ENCODE measurements at regions not wholly inside any gene's neighbourhood (a gene's known extent, or its start where the extent isn't known, plus 50 kb on each side); places are given as distances from the start of the nearest gene placed in this dataset.

DNA sequence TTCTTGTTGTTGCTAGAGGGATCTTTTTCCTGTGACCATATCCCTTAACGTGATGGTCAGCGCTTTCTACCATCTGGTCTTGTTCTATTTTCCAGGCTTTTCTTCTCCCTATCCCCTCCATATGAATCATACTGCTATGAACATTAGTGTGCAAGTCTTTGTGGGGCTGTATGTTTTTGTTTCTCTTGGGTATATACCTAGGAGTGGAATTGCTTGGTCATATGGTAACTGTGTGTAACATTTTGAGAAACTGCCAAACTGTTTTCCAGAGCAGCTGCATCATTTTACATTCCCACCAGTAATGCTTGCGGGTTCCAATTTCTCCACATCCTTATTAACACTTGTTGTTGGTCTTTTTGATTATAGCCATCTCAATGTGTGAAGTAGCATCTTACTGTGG, 121.4 kb downstream of the SPRY1 start:
- H3K27ac Mint-ChIP-seq, result no peak overlapping the region
- H3K4me1 Mint-ChIP-seq, result no peaks in the 10 kb centered on the region
- H3K36me3 Mint-ChIP-seq, result no peaks in the 10 kb centered on the region
- no peaks in the 10 kb centered on the region for H3K4me1 ChIP-seq (ENCODE audit: control insufficient read depth, insufficient read depth, low read length)
- H3K27me3 ChIP-seq (ENCODE audit: control insufficient read depth, insufficient read depth, low read length), result no peaks in the 10 kb centered on the region
- H3K27ac ChIP-seq (ENCODE audit: low read length), result no peak overlapping the region
- ATAC-seq, result no peak
- H3K9me3 Mint-ChIP-seq, result no peaks in the 10 kb centered on the region
- intact Hi-C loops (cut with micrococcal nuclease), result no loop called here
- no peak overlapping the region for H3K4me3 Mint-ChIP-seq
- TF ChIP-seq, protein P1, sequence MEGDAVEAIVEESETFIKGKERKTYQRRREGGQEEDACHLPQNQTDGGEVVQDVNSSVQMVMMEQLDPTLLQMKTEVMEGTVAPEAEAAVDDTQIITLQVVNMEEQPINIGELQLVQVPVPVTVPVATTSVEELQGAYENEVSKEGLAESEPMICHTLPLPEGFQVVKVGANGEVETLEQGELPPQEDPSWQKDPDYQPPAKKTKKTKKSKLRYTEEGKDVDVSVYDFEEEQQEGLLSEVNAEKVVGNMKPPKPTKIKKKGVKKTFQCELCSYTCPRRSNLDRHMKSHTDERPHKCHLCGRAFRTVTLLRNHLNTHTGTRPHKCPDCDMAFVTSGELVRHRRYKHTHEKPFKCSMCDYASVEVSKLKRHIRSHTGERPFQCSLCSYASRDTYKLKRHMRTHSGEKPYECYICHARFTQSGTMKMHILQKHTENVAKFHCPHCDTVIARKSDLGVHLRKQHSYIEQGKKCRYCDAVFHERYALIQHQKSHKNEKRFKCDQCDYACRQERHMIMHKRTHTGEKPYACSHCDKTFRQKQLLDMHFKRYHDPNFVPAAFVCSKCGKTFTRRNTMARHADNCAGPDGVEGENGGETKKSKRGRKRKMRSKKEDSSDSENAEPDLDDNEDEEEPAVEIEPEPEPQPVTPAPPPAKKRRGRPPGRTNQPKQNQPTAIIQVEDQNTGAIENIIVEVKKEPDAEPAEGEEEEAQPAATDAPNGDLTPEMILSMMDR (IDR thresholded peaks at IDR 0.05), result no peak
- 100% methylated on average over 1 of the region's 3 CpGs for WGBS (ENCODE audit: insufficient coverage)
- no peak overlapping the region for H3K4me3 ChIP-seq (ENCODE audit: low read length)
- H3K27me3 Mint-ChIP-seq (ENCODE audit: low read depth in 2 of 2), result no peaks in the 10 kb centered on the region
- H3K9me3 ChIP-seq (ENCODE audit: control insufficient read depth, insufficient read depth, low read length), result no peaks in the 10 kb centered on the region
- H3K36me3 ChIP-seq (ENCODE audit: control insufficient read depth, insufficient read depth, low read length), result no peaks in the 10 kb centered on the region
- no peak for DNase-seq

- intact Hi-C loops (cut with micrococcal nuclease), result no loop called here
- ATAC-seq, result no peak
- H3K9me3 Mint-ChIP-seq, result no peaks in the 10 kb centered on the region
Measured at GRCh38 chr4:123520325-123520724, 123.7 kb downstream of the SPRY1 start.

GRCh38 chr4:123522081-123522480, 125.5 kb downstream of the SPRY1 start:
- H3K4me1 Mint-ChIP-seq, result no peaks in the 10 kb centered on the region
- no peaks in the 10 kb centered on the region for H3K9me3 Mint-ChIP-seq
- no peak for DNase-seq
- Histone ChIP-seq H3K4me3 (ENCODE audit: low read length) (no peak overlapping the region), H3K36me3 (ENCODE audit: control insufficient read depth, insufficient read depth, low read length) (no peaks in the 10 kb centered on the region), H3K9me3 (ENCODE audit: control insufficient read depth, insufficient read depth, low read length) (no peaks in the 10 kb centered on the region), H3K4me1 (ENCODE audit: control insufficient read depth, insufficient read depth, low read length) (no peaks in the 10 kb centered on the region), H3K27me3 (ENCODE audit: control insufficient read depth, insufficient read depth, low read length) (no peaks in the 10 kb centered on the region), H3K27ac (ENCODE audit: low read length) (no peak overlapping the region)
- H3K27me3 Mint-ChIP-seq (ENCODE audit: low read depth in 2 of 2), result peaks cover 0 to 4% of the 10 kb centered on the region in 2 donors
- intact Hi-C loops (cut with micrococcal nuclease), result no loop called here
- TF ChIP-seq, protein P1 (IDR thresholded peaks at IDR 0.05), result no peak
- H3K27ac Mint-ChIP-seq, result no peak overlapping the region
- WGBS (ENCODE audit: insufficient coverage), result 88% methylated on average over 3 of the region's 3 CpGs
- ATAC-seq, result no peak
- no peak overlapping the region for H3K4me3 Mint-ChIP-seq
- H3K36me3 Mint-ChIP-seq, result no peaks in the 10 kb centered on the region

More at GRCh38 chr4:123520325-123520724, 123.7 kb downstream of the SPRY1 start:
- H3K36me3 ChIP-seq (ENCODE audit: control insufficient read depth, insufficient read depth, low read length), result no peaks in the 10 kb centered on the region
- H3K4me3 Mint-ChIP-seq, result no peak overlapping the region
- no peaks in the 10 kb centered on the region for H3K4me1 Mint-ChIP-seq
- no peaks in the 10 kb centered on the region for H3K36me3 Mint-ChIP-seq
- H3K4me3 ChIP-seq (ENCODE audit: low read length), result no peak overlapping the region
- H3K4me1 ChIP-seq (ENCODE audit: control insufficient read depth, insufficient read depth, low read length), result no peaks in the 10 kb centered on the region
- no peaks in the 10 kb centered on the region for H3K27me3 ChIP-seq (ENCODE audit: control insufficient read depth, insufficient read depth, low read length)
- no peak overlapping the region for H3K27ac Mint-ChIP-seq
- no peak overlapping the region for H3K27ac ChIP-seq (ENCODE audit: low read length)
- no peaks in the 10 kb centered on the region for H3K27me3 Mint-ChIP-seq (ENCODE audit: low read depth in 2 of 2)
- whole genome bisulfite sequencing (ENCODE audit: insufficient coverage), result 67% methylated on average over 6 of the region's 6 CpGs
- TF ChIP-seq, protein P1 (IDR thresholded peaks at IDR 0.05), result no peak
- DNase-seq, result no peak
- no peaks in the 10 kb centered on the region for H3K9me3 ChIP-seq (ENCODE audit: control insufficient read depth, insufficient read depth, low read length)

- Mint-ChIP-seq H3K27me3 (ENCODE audit: low read depth in 2 of 2) (peaks cover 0 to 4% of the 10 kb centered on the region in 2 donors), H3K9me3 (no peaks in the 10 kb centered on the region), H3K36me3 (no peaks in the 10 kb centered on the region), H3K4me1 (no peaks in the 10 kb centered on the region), H3K27ac (no peak overlapping the region), H3K4me3 (no peak overlapping the region)
- intact Hi-C loops (cut with micrococcal nuclease), result no loop called here
- DNase-seq (no peak), ATAC-seq (no peak)
- TF ChIP-seq, protein P1 (IDR thresholded peaks at IDR 0.05), result no peak
- H3K36me3 ChIP-seq (ENCODE audit: control insufficient read depth, insufficient read depth, low read length), result no peaks in the 10 kb centered on the region
- H3K4me1 ChIP-seq (ENCODE audit: control insufficient read depth, insufficient read depth, low read length), result no peaks in the 10 kb centered on the region
- H3K27me3 ChIP-seq (ENCODE audit: control insufficient read depth, insufficient read depth, low read length), result no peaks in the 10 kb centered on the region
- no peak overlapping the region for H3K27ac ChIP-seq (ENCODE audit: low read length)
- WGBS (ENCODE audit: insufficient coverage), result 90% methylated on average over 3 of the region's 3 CpGs
- H3K4me3 ChIP-seq (ENCODE audit: low read length), result no peak overlapping the region
- H3K9me3 ChIP-seq (ENCODE audit: control insufficient read depth, insufficient read depth, low read length), result no peaks in the 10 kb centered on the region
Measured at GRCh38 chr4:123522646-123523045, 126.1 kb downstream of the SPRY1 start.
